Activated effector memory CD4-positive, alpha-beta T cell treated with anti-CD3 and anti-CD28 coated beads, Interleukin-2, amount 50 U/mL, for 16 hours (primary cell): ENCODE measurements at regions not wholly inside any gene's neighbourhood (a gene's known extent, or its start where the extent isn't known, plus 50 kb on each side); places are given as distances from the start of the nearest gene placed in this dataset.

Source experiments
- DNase-seq: peaks from one replicate; pipeline ENCODE4 v3.0.0-alpha.2; 2020

DNA sequence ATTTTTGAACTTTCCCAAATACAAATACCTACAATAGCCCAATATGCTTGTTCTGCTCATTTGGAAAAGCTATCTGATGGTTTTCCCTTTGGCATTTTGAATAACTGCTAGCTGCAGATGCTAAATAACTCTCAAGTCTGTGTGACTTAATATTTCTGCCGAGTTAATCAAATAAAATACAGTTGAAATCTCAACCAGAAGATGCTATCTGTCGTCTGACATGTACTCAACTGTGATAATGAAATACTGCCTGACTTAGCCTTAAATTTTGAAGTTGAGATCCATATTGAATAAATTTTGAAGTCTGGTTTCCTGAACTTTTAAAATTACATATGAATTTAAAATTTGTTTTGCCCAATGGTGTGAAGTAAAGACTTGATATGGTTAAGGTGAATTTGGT lies 204.4 kb upstream of the MEX3C start:
- DNase-seq: no peak

GRCh38 chr18:51404620-51405019 lies 207.1 kb upstream of the MEX3C start:
- DNase-seq: no peak

DNA sequence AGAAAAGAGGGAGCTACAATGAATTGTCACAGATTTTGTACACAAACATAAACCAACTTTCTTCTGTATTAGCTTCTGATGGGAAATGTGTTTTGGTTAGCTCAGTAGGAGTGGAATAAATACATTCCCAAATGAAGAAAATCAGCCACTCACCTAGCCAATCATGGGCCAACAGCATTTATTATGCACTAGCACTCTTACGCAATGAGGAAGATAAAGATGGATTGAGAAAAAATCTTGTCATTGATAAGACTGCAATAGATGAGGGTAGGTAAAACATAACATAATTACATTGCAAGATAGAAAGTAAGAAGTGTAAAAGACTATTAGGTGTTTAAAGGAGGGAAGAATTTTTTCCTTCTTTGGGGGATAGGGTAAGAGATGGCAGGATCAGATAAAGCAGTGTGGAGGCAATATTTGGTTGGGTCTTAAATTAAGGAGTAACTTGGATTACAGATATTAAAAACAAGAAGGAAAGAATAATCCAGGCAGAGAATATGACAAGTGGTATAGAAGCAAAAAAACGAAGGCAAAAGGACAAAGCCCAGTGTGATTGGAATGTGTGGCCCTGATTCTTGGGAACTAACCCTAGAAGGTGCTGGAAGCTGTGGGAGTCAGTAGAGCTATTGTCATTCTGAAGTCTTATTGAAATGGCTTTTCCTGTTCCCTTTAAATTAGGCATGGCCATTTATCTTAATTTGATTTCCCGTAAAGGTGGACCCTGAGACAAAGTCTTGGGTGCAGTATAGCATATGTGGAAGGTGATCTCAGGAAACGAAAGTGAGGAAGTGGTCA lies 208.4 kb upstream of the MEX3C start:
- no peak for DNase-seq

DNA sequence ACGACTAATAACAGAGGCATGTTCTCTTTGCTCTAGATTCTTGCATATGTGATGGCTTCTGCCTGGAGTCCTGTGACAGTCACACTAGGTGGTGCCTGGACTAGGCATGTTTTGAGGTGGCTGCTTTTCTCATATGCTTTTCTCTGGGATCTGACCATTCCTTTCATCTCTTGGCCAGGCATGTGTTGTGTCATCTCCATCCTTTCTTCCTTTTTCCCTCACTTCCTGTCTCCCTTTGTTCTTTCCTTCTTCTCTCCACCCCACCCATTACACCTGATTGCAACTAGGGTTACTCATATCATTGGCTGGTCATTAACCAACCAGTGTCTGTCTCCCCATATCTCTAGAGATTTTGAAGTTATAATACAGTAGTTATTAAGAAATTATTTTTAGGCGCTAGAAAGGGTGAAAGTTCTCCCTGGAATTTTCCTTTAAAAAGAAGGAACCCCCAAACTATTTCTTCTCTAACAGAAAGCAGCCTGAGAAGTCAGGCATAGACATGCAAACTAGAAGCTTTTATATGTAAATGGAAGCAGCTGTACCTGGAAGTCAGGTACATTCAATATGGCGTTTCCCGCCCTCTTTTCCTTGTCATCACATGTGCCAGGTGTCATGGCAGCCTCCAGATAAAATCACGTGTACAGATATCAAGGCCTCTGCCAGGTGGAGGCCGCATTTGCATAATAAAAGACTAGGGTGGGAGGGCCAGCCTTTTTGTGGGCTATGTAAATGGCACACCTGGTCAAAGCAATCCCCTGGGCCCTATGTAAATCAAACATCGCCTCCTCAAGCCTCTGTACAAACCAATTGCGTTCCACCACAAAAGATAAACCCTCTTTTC lies 220.4 kb upstream of the MEX3C start:
- DNase-seq: no peak

GRCh38 chr18:51425475-51425874 lies 228.0 kb upstream of the MEX3C start:
- DNase-seq: no peak

- DNase-seq: no peak
These were observed 228.4 kb upstream of the MEX3C start for GRCh38 chr18:51425889-51426288.

- no peak for DNase-seq
These were observed 229.5 kb upstream of the MEX3C start for GRCh38 chr18:51426996-51427395.

DNA sequence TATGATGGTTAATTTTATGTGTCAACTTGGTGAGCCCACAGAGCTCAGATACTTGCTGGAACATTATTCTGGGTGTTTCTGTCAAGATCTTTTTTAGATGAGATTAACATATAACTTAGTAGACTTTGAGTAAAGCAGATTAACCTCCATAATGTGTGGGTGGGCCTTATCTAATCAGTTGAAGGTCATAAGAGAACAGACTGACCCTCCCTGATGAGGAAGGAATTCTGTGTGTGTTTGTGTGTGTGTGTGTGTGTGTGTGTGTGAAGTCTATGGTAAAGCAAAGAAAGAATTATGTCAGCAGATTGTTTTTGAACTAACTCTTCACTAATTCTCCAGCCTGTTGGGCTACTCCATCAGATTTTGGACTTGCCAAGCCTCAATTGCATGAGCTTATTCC lies 232.2 kb upstream of the MEX3C start:
- DNase-seq: no peak

GRCh38 chr18:51430538-51430937 lies 233.1 kb upstream of the MEX3C start:
- no peak for DNase-seq

- no peak for DNase-seq
These were observed 235.8 kb upstream of the MEX3C start for GRCh38 chr18:51433296-51433695.

- no peak for DNase-seq
These were observed 236.4 kb upstream of the MEX3C start for GRCh38 chr18:51433881-51434280.

DNA sequence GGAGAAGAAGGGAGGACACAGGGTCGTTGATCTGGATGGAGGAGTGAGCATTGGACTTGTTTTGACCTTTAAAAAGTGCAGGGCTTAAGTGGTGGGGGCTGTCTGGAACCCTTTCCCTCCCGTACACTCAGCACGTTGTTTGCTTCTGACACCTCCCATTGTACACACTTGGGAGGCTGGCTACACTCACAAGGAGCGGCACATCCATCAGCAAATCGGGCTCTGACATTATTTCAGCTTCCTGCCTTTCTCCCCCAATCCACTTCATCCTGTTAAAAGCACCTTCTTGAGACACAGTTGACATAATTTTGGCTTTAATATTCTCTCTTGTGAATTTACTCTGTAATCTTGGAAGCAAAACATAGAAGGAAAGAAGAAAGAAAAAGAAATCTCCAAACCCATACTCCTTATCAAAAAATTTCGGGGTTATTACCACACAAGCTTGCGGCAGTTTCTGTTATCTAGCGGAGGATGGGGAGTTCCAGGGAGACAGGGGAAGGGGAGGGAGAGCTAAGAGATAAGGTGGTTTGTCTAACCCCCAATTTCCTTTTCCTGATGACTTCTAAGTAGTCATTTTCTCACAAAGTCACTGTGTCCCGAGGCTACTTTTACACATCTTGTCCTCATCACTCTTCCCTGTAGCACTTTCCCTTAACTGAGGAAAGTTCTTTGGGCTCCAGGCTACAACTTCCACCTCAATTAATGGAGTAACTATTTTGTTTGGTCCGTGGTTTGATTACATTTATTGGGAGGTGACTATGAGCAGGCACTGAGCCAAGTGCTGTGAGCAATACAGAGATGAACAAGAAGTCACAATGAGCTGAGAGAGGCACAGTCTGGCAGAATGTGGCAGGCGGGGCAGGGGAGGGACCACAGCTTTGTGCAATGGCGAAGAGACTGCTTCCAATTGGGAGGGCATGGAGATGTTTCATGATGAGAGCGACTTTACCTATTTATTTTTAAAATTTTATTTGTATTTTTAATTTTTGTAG lies 240.1 kb upstream of the MEX3C start:
- no peak for DNase-seq

GRCh38 chr18:51438797-51439350 lies 241.4 kb upstream of the MEX3C start:
- no peak for DNase-seq

- no peak for DNase-seq
These were observed 244.5 kb upstream of the MEX3C start for GRCh38 chr18:51442012-51442411.

DNA sequence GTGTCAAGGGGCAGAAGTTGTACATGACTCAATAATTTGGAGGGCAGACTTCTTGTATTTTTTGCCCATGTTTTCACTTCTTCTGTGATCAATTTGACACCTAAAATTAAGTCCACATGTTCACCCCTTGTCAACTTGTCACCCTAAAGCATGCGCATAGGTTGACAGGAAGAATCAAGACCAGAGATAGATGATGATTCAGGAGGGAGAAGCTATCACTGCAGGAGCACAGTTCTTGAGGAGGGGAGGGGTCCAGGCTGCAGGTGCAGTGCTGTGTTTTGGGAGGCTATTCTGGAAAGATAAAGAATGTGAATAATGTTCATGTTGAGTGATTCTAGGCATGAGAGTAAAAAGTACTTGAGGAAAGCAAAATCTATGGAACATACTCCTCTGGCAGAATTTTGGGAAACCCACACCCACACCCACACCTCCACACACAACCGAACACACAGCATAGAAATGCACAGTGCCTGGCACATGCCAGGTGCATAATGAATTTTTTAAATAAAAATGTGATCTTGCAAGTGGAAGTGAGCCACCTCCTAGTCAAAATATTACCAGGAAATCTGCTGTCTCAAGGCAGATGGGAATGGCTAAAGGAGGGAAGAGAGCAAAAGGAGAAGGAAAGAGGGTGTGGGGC lies 249.2 kb upstream of the MEX3C start:
- no peak for DNase-seq

GRCh38 chr18:51447351-51448342 lies 250.2 kb upstream of the MEX3C start:
- DNase-seq: no peak

GRCh38 chr18:51448949-51449348 lies 251.5 kb upstream of the MEX3C start:
- no peak for DNase-seq

DNA sequence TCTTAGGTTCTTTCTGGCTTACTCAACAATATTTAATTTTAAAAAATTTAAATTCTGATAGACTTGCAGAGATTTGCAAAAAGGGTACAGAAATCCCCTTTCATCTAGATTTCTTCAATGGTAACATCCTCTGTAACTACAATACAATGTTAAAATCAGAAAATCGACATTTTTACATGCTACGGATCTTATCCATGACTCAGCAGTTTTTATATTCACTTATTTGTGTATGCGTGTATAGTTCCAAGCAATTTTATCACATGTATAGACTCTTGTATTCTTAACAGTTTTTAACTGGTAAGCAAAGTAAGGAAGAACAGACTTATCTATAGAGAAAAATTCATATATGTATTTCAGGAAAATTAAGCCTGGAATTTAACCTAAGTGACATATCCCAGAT lies 256.1 kb upstream of the MEX3C start:
- DNase-seq: no peak

DNA sequence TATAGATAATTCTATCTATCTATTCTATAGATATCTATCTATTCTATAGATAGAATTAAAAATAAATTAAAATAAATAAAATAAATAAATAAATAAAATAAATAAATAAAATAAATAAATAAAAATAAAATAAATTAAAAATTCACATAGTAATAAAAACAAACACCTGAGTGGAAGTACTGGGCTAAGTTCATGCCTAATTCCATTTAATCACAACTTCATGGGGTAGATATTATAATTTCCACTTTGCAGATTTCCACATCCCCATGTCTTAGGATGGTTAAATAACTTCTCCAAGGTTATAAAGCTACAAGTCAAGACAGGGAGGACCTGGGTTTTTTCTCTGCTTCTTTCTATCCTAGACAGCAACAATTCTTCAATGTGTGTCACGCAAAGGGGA lies 261.4 kb upstream of the MEX3C start:
- no peak for DNase-seq

GRCh38 chr18:51461956-51462355 lies 264.5 kb upstream of the MEX3C start:
- DNase-seq: no peak
